Fibroblast of skin of left quadriceps (primary cell): ENCODE measurements at regions not wholly inside any gene's neighbourhood (a gene's known extent, or its start where the extent isn't known, plus 50 kb on each side); places are given as distances from the start of the nearest gene placed in this dataset.

Experiments
- DNase-seq, 2 experiments: peaks; one replicate each; pipeline ENCODE4 v3.0.0-alpha.2; 2013; ENCODE audit warnings: low read depth in 2 of 2

- DNase-seq: no peak
These were observed 451.3 kb downstream of the NTRK3 start for GRCh38 chr15:87805117-87805820.

DNA sequence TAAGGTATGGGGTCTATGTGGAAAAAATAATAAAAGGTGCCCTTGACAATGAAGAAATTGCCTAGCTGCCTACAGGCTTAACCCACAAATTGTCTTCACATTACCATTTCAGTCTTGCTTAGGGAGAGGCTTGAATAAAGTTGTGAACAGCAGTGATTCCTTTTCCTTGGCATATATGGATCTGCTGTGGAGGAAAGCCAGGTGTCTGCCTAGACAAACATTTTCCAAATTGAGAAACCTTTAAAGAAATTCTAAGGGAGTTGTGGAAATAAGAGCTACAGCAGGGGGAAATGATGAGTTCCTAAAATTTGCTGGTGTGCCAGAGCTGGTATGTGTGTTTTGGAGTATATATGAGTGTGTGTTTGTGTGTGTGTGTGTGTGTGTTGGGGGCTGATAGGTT lies 452.1 kb downstream of the NTRK3 start:
- DNase-seq: no peak

DNA sequence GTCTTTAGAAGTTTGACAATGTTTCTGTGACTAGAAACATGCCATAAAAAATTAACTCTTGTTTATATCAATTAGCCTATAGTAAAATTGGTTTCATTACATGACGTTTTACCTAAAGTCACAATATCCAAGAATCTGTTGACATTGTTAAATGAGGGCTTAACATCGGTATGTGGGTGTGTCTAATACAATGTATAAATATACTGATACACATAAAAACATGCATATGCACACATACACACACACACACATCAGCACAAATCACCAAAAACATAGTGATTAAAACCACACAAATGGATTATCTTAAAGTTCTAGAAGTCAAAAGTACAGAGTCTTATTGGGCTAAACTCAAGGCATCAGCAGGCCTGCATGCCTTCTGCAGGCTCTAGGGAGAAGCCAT lies 456.7 kb downstream of the NTRK3 start:
- no peak for DNase-seq

DNA sequence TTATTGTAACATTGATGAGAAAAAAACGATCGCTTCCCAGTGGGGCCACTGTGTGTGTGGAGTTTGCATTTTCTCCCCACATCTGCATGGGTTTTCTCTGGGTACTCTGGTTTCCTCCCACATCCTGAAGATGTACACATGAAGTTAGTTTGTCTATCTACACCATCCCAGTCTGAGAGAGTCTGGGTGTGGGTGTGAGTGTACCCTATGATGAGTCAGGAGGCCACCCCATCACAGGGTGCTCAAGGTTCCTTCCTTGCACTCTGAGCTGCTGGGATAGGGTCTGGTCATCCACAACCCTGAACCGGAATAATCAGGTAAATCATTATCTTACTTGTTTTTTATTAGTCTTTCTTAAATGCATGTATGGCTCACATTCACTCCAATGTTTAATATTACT lies 457.1 kb downstream of the NTRK3 start:
- DNase-seq: no peak

GRCh38 chr15:87793725-87794124 lies 462.8 kb downstream of the NTRK3 start:
- DNase-seq: no peak

- no peak for DNase-seq
These were observed 464.1 kb downstream of the NTRK3 start for GRCh38 chr15:87792250-87793040.

GRCh38 chr15:87781959-87782625 lies 474.4 kb downstream of the NTRK3 start:
- DNase-seq: no peak

GRCh38 chr15:87779746-87780145 lies 476.8 kb downstream of the NTRK3 start:
- DNase-seq: no peak

GRCh38 chr15:87778358-87778757 lies 478.2 kb downstream of the NTRK3 start:
- DNase-seq: no peak

GRCh38 chr15:87777054-87777561 lies 479.4 kb downstream of the NTRK3 start:
- DNase-seq: peak in 1 of 2 experiments; percentile 8

- DNase-seq: peak in 1 of 2 experiments; percentile 13
These were observed 489.0 kb downstream of the NTRK3 start for GRCh38 chr15:87767516-87767915.

DNA sequence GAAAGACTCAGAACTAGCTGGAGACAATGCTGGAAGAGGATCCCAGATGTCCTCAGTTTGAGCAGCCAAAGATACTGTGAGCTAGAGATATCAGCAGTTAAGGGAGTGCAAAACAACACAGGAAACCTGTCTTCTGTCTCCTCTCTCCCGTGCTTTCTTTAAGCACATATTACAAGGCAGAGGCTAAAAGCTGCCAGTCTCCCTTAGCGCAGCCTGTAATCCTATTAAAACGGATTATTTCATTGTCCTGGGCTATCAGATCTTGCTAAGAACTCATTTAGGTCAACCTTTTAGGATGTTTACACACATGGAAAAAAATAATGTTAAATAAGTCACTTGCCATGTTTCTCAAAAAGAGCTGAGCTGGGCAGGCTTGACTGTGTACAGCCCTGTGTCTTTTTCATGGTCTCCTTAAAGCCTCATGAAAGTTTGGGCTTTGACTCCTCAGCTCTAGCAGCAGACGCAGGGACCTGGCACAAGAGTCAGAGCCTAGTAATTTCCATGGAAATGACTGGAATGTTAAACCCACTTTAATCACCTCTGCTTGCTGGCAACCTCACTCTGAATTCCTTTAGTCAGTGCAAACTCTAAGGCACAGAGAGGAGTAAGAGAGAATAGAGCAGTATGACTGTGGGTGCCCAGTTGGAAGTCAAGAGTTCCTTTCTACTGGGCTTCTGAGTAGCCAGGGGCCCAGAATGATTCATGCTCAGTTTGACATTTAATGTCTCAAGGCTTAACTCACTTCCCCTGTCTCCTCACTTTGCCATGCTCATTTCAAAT lies 491.9 kb downstream of the NTRK3 start:
- peak; percentile 55 to 61 for DNase-seq

DNA sequence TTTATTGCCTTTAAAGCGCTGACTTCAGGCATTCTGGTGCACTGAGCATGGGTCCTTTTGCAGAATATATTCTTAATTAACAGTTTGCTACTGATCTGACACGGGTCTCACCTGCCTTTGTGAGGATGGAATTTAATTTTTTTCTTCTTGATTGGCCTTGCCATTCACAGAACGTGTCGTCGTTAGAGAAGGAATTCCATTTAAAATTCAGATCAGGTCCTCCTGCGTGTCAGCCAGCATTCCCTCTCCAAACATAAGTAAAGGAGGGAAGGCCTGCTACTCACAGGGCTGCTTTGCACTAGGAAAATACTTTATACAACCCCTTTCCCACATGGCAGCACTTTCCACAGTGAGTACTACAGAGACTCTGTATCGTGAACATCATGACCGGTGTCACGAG lies 492.7 kb downstream of the NTRK3 start:
- no peak for DNase-seq

GRCh38 chr15:87761736-87762509 lies 494.6 kb downstream of the NTRK3 start:
- DNase-seq: no peak

DNA sequence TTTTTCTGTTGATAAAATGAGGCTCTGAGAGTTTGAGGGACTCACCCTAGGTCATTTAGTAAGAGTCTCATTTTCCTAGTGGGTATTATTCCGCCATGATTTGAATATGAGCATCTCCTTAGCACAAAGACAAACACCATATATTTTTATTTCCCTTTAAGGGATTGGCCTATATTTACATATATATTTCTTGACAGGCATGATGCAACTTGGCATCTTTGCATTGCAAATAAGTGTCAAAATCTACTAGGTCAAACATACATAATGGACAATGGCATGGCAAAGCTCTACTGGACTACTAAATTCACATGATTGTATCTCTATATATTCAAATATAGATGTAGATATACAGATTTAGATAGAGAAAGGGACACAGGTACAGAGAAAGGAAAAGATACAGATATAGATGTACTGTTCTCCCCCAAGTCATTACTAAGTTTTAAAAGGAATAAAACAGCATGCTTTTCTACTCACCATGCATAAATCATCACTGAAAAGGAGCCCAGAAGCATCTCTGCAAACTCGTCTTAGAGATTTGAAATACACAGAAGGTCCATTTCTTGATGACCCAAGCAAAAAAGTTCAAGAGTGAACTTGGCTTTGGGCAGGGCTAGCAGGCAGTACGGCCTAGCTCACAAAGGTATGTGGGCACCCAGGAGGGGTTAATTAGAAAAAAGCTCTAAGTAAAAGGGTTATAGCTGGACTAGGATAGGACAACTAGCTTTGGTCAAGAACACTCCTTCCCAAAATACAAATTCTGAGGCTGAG lies 495.8 kb downstream of the NTRK3 start:
- no peak for DNase-seq

DNA sequence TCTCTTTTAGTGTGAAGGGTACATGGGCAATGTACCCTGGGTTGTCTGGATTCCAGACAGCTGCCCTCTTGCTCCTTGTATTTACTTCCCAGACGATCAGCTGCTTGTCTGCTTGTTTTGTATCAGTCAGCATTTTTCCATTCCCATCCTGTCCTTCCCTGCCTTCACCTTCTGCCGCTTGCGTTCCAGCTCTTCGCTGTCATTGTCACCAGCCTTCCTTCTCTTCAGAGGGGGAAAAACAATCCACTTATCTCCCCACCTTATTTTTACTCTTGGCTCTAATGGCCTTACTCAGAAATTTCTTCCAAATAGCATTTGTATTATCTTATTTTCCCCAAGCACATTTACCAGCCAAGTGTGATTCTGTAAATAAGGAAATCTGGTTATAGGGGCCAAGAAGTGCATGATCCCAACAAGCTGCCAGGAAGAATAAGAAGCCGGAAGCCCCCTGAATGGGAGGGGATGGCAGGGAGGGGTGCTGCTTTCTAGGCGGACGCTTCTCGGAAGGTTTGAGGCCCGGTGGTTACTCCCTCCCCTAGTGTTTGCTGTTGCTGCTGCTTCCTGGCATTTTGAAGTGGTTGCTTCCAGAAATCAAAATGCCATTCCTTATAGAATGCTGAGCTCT lies 497.6 kb downstream of the NTRK3 start:
- no peak for DNase-seq

DNA sequence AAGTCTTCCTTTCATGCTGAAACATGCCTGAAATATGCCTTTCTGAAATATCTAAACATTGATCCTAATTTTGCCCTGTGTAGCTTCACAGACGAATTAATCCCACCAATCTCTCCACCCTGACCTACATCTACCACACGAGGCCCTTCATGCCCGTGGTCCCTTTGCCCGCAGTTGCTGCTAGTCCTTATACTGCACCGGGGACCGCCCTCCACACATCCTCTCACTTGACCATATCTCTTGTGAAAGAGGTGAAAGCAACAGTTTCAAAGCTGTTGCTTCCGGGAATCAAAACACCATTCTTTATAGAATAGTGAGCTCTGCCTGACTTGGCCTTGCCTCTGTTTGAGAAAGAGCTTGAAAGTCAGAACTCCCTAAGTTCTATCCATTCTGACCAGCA lies 499.5 kb downstream of the NTRK3 start:
- no peak for DNase-seq

DNA sequence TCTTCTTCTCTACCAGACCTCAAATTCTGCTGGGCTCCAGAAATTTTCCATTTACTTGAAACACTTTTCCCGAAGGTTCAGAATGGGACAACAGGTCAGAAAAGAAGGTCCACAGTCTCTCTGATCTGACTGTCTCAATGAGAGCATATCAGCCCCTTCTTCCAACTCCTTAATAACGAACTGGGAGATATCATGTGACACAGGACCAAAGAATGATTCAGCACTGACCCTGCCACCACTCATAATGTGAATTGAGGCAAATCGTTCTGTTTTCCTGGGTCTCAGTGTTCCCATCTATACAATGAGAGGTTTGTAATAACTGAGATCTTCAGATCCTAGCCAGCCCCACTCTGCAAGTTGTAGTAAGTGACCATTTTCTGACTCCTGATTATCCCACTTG lies 500.5 kb downstream of the NTRK3 start:
- DNase-seq: no peak

DNA sequence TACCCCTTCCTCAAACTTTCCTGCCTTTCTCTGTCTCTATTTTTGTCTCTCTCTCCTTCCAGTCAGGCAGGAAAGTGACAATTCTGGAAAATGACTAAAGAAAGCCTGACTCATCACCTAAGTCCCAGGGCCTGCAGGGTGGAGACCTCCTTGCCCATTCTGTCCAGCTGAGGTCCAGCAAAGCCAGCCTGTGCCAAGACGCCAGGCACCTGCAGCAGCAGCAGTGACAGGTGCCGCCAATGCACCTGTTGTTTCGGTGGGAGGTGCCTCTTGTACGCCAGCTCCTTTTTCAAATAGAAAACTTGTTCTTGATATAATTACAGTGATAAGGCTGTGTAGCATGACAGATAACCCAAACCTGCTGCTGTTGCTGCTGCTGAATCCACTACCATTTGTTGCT lies 501.3 kb downstream of the NTRK3 start:
- DNase-seq: no peak

DNA sequence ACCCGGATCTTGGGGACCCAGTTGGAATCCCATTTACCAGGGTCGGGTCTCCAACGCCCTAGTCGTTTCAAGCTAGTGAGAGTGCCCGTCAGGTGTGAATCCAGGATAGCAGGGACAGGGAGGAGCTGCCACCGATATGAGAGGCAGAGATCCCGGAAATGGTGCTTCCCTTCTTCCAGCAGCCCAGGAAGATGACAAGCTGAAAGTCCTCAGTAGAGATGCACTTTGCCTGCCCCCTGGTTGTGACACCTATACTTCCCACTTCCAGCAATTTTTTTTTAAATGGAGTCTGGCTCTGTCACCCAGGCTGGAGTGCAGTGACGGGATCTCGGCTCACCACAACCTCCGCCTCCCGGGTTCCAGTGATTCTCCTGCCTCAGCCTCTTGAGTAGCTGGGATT lies 503.0 kb downstream of the NTRK3 start:
- no peak for DNase-seq
